HFF-Myc (cell line): ENCODE measurements at regions not wholly inside any gene's neighbourhood (a gene's known extent, or its start where the extent isn't known, plus 50 kb on each side); places are given as distances from the start of the nearest gene placed in this dataset.
"Not testable (repeated sequence)": the region's sequence is repeated elsewhere in the genome, so short reads cannot be mapped to it uniquely, and the experiment has no call there.

Experiments used
- DNase-seq: peaks from one replicate; pipeline ENCODE4 v3.0.0-alpha.2; 2011; ENCODE audit warnings: low read depth; ENCODE audit errors: extremely low read depth
- H3K4me3 ChIP-seq: replicated peaks from 2 replicates; pipeline ENCODE4 v1.5.1; 2011; ENCODE audit warnings: low read depth, mild to moderate bottlenecking, control low read depth, low read length
- TF ChIP-seq, protein P1 (sequence below): IDR thresholded peaks from 2 replicates; pipeline ENCODE4 v1.5.1; 2012; ENCODE audit warnings: mild to moderate bottlenecking, low read depth, low read length, control low read depth; ENCODE audit errors: missing control alignments

DNA sequence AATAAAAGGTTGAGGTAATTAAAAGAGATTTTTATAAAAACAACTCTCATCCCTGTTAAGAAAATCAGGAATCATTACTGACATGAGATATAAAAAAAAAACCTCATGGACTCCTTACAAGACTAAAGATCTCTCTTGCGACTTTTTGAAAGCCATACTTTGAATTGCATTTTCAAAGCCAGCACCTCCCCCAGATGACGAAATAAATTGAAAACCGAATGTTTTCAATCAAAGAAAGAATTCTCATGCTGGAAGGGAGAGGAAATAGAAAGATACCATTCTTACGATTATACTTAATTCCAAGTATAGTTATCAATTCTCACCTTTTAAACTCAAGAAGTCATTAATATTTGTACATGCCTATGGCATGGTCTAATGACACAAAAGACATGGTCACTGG lies 452.3 kb downstream of the GJA1 start:
- DNase-seq: no peak
- TF ChIP-seq, protein P1, sequence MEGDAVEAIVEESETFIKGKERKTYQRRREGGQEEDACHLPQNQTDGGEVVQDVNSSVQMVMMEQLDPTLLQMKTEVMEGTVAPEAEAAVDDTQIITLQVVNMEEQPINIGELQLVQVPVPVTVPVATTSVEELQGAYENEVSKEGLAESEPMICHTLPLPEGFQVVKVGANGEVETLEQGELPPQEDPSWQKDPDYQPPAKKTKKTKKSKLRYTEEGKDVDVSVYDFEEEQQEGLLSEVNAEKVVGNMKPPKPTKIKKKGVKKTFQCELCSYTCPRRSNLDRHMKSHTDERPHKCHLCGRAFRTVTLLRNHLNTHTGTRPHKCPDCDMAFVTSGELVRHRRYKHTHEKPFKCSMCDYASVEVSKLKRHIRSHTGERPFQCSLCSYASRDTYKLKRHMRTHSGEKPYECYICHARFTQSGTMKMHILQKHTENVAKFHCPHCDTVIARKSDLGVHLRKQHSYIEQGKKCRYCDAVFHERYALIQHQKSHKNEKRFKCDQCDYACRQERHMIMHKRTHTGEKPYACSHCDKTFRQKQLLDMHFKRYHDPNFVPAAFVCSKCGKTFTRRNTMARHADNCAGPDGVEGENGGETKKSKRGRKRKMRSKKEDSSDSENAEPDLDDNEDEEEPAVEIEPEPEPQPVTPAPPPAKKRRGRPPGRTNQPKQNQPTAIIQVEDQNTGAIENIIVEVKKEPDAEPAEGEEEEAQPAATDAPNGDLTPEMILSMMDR: no peak
- no peak overlapping the region for H3K4me3 ChIP-seq

DNA sequence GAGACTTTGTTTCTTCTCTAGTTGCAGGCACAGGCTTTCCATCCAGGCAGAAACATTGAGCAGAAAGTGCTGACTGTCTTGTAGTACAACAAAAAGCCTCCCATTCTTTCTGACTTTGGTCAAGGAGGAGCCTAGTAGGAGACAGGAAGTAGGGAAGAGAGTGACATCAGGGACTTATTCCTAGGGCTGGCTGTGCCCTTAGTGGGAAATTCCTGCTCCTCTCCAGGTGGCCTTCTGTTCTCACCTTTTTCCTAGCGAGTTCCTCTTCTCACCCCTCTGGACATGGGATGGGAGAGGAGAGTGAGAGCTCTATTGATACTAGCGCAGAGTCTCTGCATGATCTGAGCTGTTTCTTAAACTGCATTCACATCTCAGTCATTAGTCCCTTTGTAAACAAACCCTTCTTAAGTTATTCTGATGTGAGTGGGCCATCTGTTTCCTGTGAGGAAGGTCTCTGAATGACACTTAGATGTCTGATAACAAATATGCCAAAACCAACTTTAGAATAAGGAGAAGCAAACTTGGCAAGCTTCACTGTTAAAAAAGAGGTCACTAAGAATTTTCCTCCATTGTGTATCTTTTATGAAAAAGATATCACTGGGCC lies 455.0 kb downstream of the GJA1 start:
- no peak for DNase-seq
- no peak overlapping the region for H3K4me3 ChIP-seq
- TF ChIP-seq, protein P1: no peak

DNA sequence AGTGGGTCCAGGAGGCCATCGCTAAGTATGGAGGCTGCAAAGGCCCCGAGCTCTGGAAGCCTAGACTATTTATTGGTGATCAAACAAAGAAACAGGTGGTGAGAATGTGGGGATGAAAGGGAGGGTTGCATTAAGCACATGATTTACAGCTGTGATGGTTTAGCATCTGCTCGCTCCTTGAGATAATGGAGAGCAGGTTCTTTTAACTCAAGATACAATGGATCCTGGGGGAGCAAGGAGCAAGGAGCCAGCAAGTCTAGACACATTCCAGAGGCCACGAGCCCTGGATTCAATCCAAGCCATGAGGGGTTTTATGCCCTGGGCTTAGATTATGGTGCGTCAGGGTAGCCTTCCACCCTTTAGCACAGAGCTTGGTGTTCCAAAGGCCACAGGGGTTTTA lies 460.3 kb downstream of the GJA1 start:
- DNase-seq, H3K4me3 ChIP-seq: not testable (repeated sequence)

DNA sequence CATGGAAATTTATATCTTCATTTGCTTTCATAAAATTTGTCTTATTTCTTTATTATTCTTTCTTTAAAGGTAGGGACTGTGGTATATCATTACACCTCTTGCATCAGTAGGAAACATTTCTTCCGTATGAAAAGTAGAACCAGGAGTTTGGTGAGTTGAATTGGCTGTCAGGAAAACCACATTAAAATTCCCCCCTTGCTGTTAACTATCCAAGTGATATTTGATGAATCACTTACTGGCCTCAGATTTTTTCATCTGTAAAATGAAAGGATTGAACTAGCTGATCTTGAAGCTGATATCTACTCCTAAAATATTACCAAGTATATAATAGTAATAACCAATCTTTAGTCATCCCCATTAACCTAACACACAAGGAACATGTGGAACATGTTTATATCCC lies 460.9 kb downstream of the GJA1 start:
- H3K4me3 ChIP-seq: no peak overlapping the region
- DNase-seq: no peak
- TF ChIP-seq, protein P1: no peak

DNA sequence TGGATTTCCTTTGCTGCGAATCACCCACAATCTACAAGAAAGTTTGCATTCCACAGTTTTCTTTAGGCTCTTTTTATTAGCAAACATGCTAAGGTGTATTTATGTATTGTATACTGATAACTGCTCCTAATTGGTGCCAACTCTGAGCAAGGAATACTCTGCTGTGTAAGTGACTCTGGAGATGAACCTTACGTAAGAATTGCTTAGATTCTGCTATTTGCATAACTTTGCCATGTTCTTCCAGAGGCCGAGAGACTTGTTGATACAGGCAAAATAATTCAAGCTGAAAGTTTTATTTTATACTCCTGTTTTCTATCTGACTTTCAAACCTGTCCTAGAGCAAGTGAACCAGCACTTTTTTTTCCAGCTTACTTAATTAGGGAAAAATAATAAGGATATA lies 461.3 kb downstream of the GJA1 start:
- no peak overlapping the region for H3K4me3 ChIP-seq
- no peak for DNase-seq
- TF ChIP-seq, protein P1: no peak

DNA sequence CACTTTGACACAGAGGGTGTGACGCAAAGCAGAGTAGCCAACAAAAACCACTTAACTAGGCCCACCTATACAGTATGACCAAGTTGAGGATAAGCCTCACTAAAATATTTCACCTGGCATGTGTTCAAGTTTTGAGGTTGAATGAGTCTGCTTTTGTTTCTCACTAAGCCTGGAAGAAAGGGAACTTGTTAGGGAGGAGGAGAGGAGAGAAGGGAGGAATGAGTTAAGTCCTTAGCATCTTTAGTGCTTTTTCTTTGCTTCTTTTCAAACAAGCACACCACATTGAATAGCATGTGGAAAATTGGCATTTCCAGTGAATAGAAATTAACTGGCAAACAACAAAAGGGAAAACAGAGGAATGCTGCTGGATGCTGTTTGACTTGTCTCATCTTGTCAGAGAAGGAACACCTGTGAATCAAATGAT lies 461.9 kb downstream of the GJA1 start:
- DNase-seq: no peak
- TF ChIP-seq, protein P1: no peak
- no peak overlapping the region for H3K4me3 ChIP-seq

DNA sequence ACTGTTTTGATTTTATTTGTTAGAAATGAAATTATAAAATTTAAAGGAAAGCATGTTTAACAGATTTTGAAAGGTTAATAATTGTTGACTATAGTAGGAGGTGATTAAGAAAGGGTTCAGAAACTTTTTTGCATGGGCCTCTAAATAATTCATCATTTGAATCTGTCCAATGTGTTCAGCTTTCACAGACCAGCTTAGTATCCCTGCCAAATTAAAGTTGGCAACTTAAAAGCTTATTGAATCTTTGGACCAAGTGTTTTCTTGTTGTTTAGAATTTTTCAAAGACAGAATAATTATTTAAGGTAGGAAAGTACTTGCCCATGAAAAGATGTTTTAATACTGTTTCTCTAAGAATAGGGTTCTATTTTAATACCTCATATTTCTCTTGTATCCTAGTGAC lies 466.0 kb downstream of the GJA1 start:
- TF ChIP-seq, protein P1: no peak
- H3K4me3 ChIP-seq: no peak overlapping the region
- no peak for DNase-seq

DNA sequence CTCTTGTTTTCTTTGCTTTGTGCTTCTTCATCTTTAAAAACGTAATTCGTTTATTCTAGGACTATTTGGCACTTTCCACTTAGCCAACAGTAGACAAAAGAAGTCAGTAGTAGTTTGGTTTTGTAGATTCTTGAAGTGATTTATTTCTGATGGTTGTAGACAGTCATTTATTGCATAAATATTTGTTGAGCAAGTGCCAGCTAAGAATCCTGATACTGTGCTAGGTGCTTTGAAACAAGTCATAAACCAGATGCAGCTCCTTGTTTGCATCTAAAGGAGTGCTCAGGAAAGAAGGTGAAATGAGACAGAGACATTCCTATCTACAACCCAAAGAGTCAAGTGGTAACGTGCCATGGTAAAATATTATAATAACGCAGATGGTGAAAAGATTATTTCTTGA lies 469.1 kb downstream of the GJA1 start:
- TF ChIP-seq, protein P1: no peak
- H3K4me3 ChIP-seq: no peak overlapping the region
- DNase-seq: no peak
